ENCODE measurements at regions not wholly inside any gene's neighbourhood (a gene's known extent, or its start where the extent isn't known, plus 50 kb on each side); places are given as distances from the start of the nearest gene placed in this dataset.

GRCh38 chr6:79431537-79431933 lies 105.7 kb downstream of the LCA5 start:
- intact Hi-C loops (cut with micrococcal nuclease; ENCODE audit: unreplicated experiment): loop anchor here (1.0 kb wide), 5 partner anchors 35 to 282 kb away; no protein-coding TSS in a partner anchor
- no peaks in the 10 kb centered on the region for H3K36me3 Mint-ChIP-seq (ENCODE audit: insufficient read depth, unreplicated experiment)
- H3K36me3 ChIP-seq (ENCODE audit: control insufficient read depth, insufficient read depth, low read length): no peaks in the 10 kb centered on the region
- H3K4me1 Mint-ChIP-seq (ENCODE audit: low read depth, unreplicated experiment): peaks cover 24% of the 10 kb centered on the region
- POLR2A ChIA-PET: interaction anchor here (0.8 kb wide), 1 partner anchor 199 kb away, joined by 3 read pairs; the partner anchor contains the start of gene SH3BGRL2
- H3K4me3 Mint-ChIP-seq (ENCODE audit: unreplicated experiment): peak overlapping the region; percentile 10
- no peaks in the 10 kb centered on the region for H3K9me3 Mint-ChIP-seq (ENCODE audit: unreplicated experiment)
- H3K4me3 ChIP-seq (ENCODE audit: low read depth, low read length): no peak overlapping the region
- DNase-seq: peak; percentile 61 to 69
- H3K9me3 ChIP-seq: no peaks in the 10 kb centered on the region
- TF ChIP-seq CTCF (IDR thresholded peaks at IDR 0.05; ENCODE audit: insufficient read depth in 1 of 2, low read depth in 1 of 2, low read length in 1 of 2, severe bottlenecking in 1 of 2, unreplicated experiment in 1 of 2): peak; percentile 62 to 67
- no TSS peak for BruUV-seq (replicated peaks)
- H3K27me3 Mint-ChIP-seq (ENCODE audit: insufficient read depth, unreplicated experiment): no peaks in the 10 kb centered on the region
- H3K4me1 ChIP-seq: peaks cover 37% of the 10 kb centered on the region
- peak overlapping the region; percentile 41 for H3K27ac Mint-ChIP-seq (ENCODE audit: unreplicated experiment)
- no peaks in the 10 kb centered on the region for H3K27me3 ChIP-seq (replicated peaks; ENCODE audit: control insufficient read depth, insufficient read depth, low read length)
- CTCF ChIA-PET: interaction anchor here (0.8 to 1.7 kb wide), 11 partner anchors 11 to 283 kb away, joined by 3 to 8 read pairs (median 3); no protein-coding TSS in a partner anchor

GRCh38 chr6:79430913-79431536 lies 106.2 kb downstream of the LCA5 start:
- POLR2A ChIA-PET: no interaction called here

GRCh38 chr6:79427721-79428120 lies 109.5 kb downstream of the LCA5 start:
- no peaks in the 10 kb centered on the region for H3K36me3 Mint-ChIP-seq (ENCODE audit: insufficient read depth, unreplicated experiment)
- H3K9me3 Mint-ChIP-seq (ENCODE audit: unreplicated experiment): no peaks in the 10 kb centered on the region
- no peak overlapping the region for H3K4me3 Mint-ChIP-seq (ENCODE audit: unreplicated experiment)
- H3K4me3 ChIP-seq (ENCODE audit: low read depth, low read length): no peak overlapping the region
- H3K36me3 ChIP-seq (ENCODE audit: control insufficient read depth, insufficient read depth, low read length): no peaks in the 10 kb centered on the region
- no TSS peak for BruUV-seq (replicated peaks)
- POLR2A ChIA-PET: interaction anchor here (0.9 kb wide), 1 partner anchor 40 kb away, joined by 3 read pairs; no protein-coding TSS in a partner anchor
- H3K27me3 Mint-ChIP-seq (ENCODE audit: insufficient read depth, unreplicated experiment): no peaks in the 10 kb centered on the region
- CTCF ChIA-PET: no interaction called here
- peaks cover 6% of the 10 kb centered on the region for H3K4me1 Mint-ChIP-seq (ENCODE audit: low read depth, unreplicated experiment)
- intact Hi-C loops (cut with micrococcal nuclease; ENCODE audit: unreplicated experiment): no loop called here
- no peak for TF ChIP-seq CTCF (IDR thresholded peaks at IDR 0.05; ENCODE audit: insufficient read depth in 1 of 2, low read depth in 1 of 2, low read length in 1 of 2, severe bottlenecking in 1 of 2, unreplicated experiment in 1 of 2)
- H3K9me3 ChIP-seq: no peaks in the 10 kb centered on the region
- H3K27ac Mint-ChIP-seq (ENCODE audit: unreplicated experiment): no peak overlapping the region
- no peak for DNase-seq
- peaks cover 16% of the 10 kb centered on the region for H3K4me1 ChIP-seq
- no peaks in the 10 kb centered on the region for H3K27me3 ChIP-seq (replicated peaks; ENCODE audit: control insufficient read depth, insufficient read depth, low read length)

More at GRCh38 chr6:79430913-79431536, 106.2 kb downstream of the LCA5 start:
- Mint-ChIP-seq H3K36me3 (ENCODE audit: insufficient read depth, unreplicated experiment) (no peaks in the 10 kb centered on the region), H3K9me3 (ENCODE audit: unreplicated experiment) (no peaks in the 10 kb centered on the region), H3K4me1 (ENCODE audit: low read depth, unreplicated experiment) (peaks cover 19% of the 10 kb centered on the region), H3K27ac (ENCODE audit: unreplicated experiment) (no peak overlapping the region), H3K4me3 (ENCODE audit: unreplicated experiment) (no peak overlapping the region), H3K27me3 (ENCODE audit: insufficient read depth, unreplicated experiment) (no peaks in the 10 kb centered on the region)
- no peak for TF ChIP-seq CTCF (IDR thresholded peaks at IDR 0.05; ENCODE audit: insufficient read depth in 1 of 2, low read depth in 1 of 2, low read length in 1 of 2, severe bottlenecking in 1 of 2, unreplicated experiment in 1 of 2)
- H3K27me3 ChIP-seq (replicated peaks; ENCODE audit: control insufficient read depth, insufficient read depth, low read length): no peaks in the 10 kb centered on the region
- H3K4me3 ChIP-seq (ENCODE audit: low read depth, low read length): no peak overlapping the region
- CTCF ChIA-PET: interaction anchor here (0.8 to 1.7 kb wide), 11 partner anchors 11 to 283 kb away, joined by 3 to 8 read pairs (median 3); no protein-coding TSS in a partner anchor
- intact Hi-C loops (cut with micrococcal nuclease; ENCODE audit: unreplicated experiment): loop anchor here (1.0 kb wide), 5 partner anchors 35 to 282 kb away; no protein-coding TSS in a partner anchor
- no TSS peak for BruUV-seq (replicated peaks)
- H3K4me1 ChIP-seq: peaks cover 32% of the 10 kb centered on the region
- no peaks in the 10 kb centered on the region for H3K36me3 ChIP-seq (ENCODE audit: control insufficient read depth, insufficient read depth, low read length)
- no peak for DNase-seq
- H3K9me3 ChIP-seq: no peaks in the 10 kb centered on the region

Data from Caco-2 (cell line).